K562 (cell line): ENCODE measurements at regions not wholly inside any gene's neighbourhood (a gene's known extent, or its start where the extent isn't known, plus 50 kb on each side); places are given as distances from the start of the nearest gene placed in this dataset.

ENCODE experiments used
- ATAC-seq: fragments of 200-7000 bp; cut with Tn5 transposase; 3 replicates; pipeline ENCODE4 v1.9.1; 2020; ENCODE audit warnings: moderate library complexity
- BruUV-seq: library from RNA; stranded (reverse); fragments of 400-500 nt; replicated peaks from 2 replicates; lab custom pipeline; 2021; lab: Mats Ljungman, UMichigan
- CTCF ChIA-PET: fragments of 300-600 bp; formaldehyde crosslinking; extraction: SDS; loops from one replicate; lab custom pipeline; 2021; ENCODE audit warnings: low intra/inter-chr PET ratio; lab: Yijun Ruan, JAX
- POLR2A ChIA-PET: fragments of 300-600, 350-650 bp; sonication (Branson Sonifier 250); formaldehyde crosslinking; extraction: SDS; loops from one replicate; lab custom pipeline; 2021; ENCODE audit warnings: antibody characterized with exemption, inconsistent platforms; lab: Yijun Ruan, JAX
- DNase-seq, 4 experiments: peaks; one replicate each; pipeline versions ENCODE4 v3.0.0 to v3.0.0-alpha.2; 2011 to 2018; ENCODE audit warnings: low spot score in 3 of 4, mixed read lengths in 3 of 4; ENCODE audit errors: extremely low read depth in 1 of 4
- FAIRE-seq: peaks from 2 replicates; lab custom pipeline; 2011; peaks lifted over from hg19 to GRCh38; lab: Jason Lieb, UNC
- H2AFZ ChIP-seq: 2 replicates; pipeline ENCODE4 v1.6.0; 2011; ENCODE audit warnings: low read depth, low read length, control low read depth, inconsistent platforms
- H3K27ac ChIP-seq: fragments of 200-600 bp; 3 replicates; pipeline ENCODE4 v1.8.0; 2011; ENCODE audit warnings: low read depth, mild to moderate bottlenecking, control low read depth, inconsistent platforms, low read length, moderate library complexity, mixed read lengths; ENCODE audit errors: extremely low read depth
- H3K27me3 ChIP-seq, 2 experiments: fragments of 300-600 bp in 1 of 2; 2 replicates in 1 of 2; 3 replicates in 1 of 2; pipeline versions ENCODE4 v1.6.0 to v1.8.0; 2011; ENCODE audit warnings: inconsistent platforms in 2 of 2, low read length in 2 of 2, mild to moderate bottlenecking in 1 of 2, mixed read lengths in 1 of 2, moderate library complexity in 1 of 2; ENCODE audit not compliant: control insufficient read depth in 2 of 2, insufficient read depth in 2 of 2
- H3K36me3 ChIP-seq: fragments of 300-600 bp; 3 replicates; pipeline ENCODE4 v1.8.0; 2011; ENCODE audit warnings: mild to moderate bottlenecking, low read length, inconsistent platforms; ENCODE audit not compliant: control insufficient read depth, insufficient read depth
- H3K4me1 ChIP-seq, 2 experiments: fragments of 200-600 bp in 1 of 2; replicated peaks in 1 of 2; 2 replicates in 1 of 2; 3 replicates in 1 of 2; pipeline versions ENCODE4 v1.5.1 to v1.8.0; 2011; ENCODE audit warnings: inconsistent platforms in 2 of 2, low read length in 2 of 2, mild to moderate bottlenecking in 1 of 2, mixed read lengths in 1 of 2, moderate library complexity in 1 of 2; ENCODE audit not compliant: control insufficient read depth in 2 of 2, insufficient read depth in 2 of 2
- H3K4me2 ChIP-seq: 2 replicates; pipeline ENCODE4 v1.6.1; 2011; ENCODE audit warnings: low read length, control low read depth, inconsistent platforms, mixed read lengths; ENCODE audit not compliant: insufficient read depth
- H3K4me3 ChIP-seq: fragments of 200-600 bp; sonication (generic), shearing (Covaris generic); 2 replicates; pipeline ENCODE4 v1.5.1; 2016; ENCODE audit warnings: control low read depth, inconsistent platforms
- H3K79me2 ChIP-seq: fragments of 200-600 bp; 3 replicates; pipeline ENCODE4 v1.8.0; 2011; ENCODE audit warnings: low read length, inconsistent platforms; ENCODE audit not compliant: control insufficient read depth, insufficient read depth
- H3K9ac ChIP-seq, 2 experiments: 2 replicates each; pipeline versions ENCODE4 v1.6.0 to v1.6.1; 2011; ENCODE audit warnings: low read depth in 2 of 2, low read length in 2 of 2, control low read depth in 1 of 2, inconsistent platforms in 1 of 2, mild to moderate bottlenecking in 1 of 2, mixed read lengths in 1 of 2; ENCODE audit not compliant: insufficient read depth in 1 of 2
- H3K9me1 ChIP-seq: one replicate; pipeline ENCODE4 v1.6.0; 2011; ENCODE audit warnings: inconsistent platforms, mild to moderate bottlenecking, low read length, moderate library complexity; ENCODE audit not compliant: control insufficient read depth, insufficient read depth
- H3K9me3 ChIP-seq: replicated peaks from 2 replicates; pipeline ENCODE4 v1.5.1; 2011; ENCODE audit warnings: low read depth, low read length, inconsistent platforms; ENCODE audit not compliant: control insufficient read depth, insufficient read depth
- H4K20me1 ChIP-seq: replicated peaks from 2 replicates; pipeline ENCODE4 v1.6.1; 2011; ENCODE audit warnings: low read length, inconsistent platforms, mixed read lengths; ENCODE audit not compliant: control insufficient read depth, insufficient read depth
- ADNP ChIP-seq: fragments of 200-800 bp; sonication (Bioruptor generic); IDR thresholded peaks from 2 replicates; pipeline ENCODE4 v1.6.1; 2016; ENCODE audit warnings: missing genetic modification characterization, missing compliant biosample characterization
- BCLAF1 ChIP-seq, 2 experiments: fragments of 450-650 bp in 1 of 2; IDR thresholded peaks; 2 replicates each; pipeline ENCODE4 v1.6.1; 2011 to 2017; ENCODE audit warnings: low read depth in 2 of 2, antibody characterized with exemption in 1 of 2, borderline replicate concordance in 1 of 2, low read length in 1 of 2, mild to moderate bottlenecking in 1 of 2, mixed read lengths in 1 of 2; ENCODE audit not compliant: control insufficient read depth in 1 of 2
- CBFA2T3 ChIP-seq: fragments of 450-650 bp; IDR thresholded peaks from 2 replicates; pipeline ENCODE4 v1.6.1; 2017
- ERF ChIP-seq: fragments of 450-650 bp; formaldehyde crosslinking; IDR thresholded peaks from 2 replicates; pipeline ENCODE4 v1.4.0; 2020; ENCODE audit warnings: mild to moderate bottlenecking, mixed read lengths
- HMGXB4 ChIP-seq: sonication (generic); formaldehyde crosslinking; IDR thresholded peaks from 2 replicates; pipeline ENCODE4 v1.8.1; 2023; ENCODE audit warnings: mild to moderate bottlenecking, missing genetic modification reagents
- NFE2L1 ChIP-seq: fragments of 450-650 bp; IDR thresholded peaks from 2 replicates; pipeline ENCODE4 v1.6.1; 2016; ENCODE audit warnings: missing genetic modification characterization, low read depth, mild to moderate bottlenecking, missing compliant biosample characterization, moderate library complexity, borderline replicate concordance
- RCOR1 ChIP-seq, 2 experiments: IDR thresholded peaks; 2 replicates each; pipeline ENCODE4 v1.6.1; 2012; ENCODE audit warnings: low read depth in 2 of 2, low read length in 2 of 2, borderline replicate concordance in 1 of 2, improper control_type of control experiment in 1 of 2
- STAG1 ChIP-seq: sonication (generic); formaldehyde crosslinking; IDR thresholded peaks from 2 replicates; pipeline ENCODE4 v1.5.0; 2020; ENCODE audit warnings: missing genetic modification reagents, borderline replicate concordance
- TBL1XR1 ChIP-seq, 2 experiments: IDR thresholded peaks; 2 replicates each; pipeline ENCODE4 v1.6.1; 2012; ENCODE audit warnings: improper control_type of control experiment in 2 of 2, low read length in 2 of 2, mild to moderate bottlenecking in 1 of 2
- ZNF23 ChIP-seq: fragments of 250-450 bp; sonication (Bioruptor Pico); IDR thresholded peaks from 2 replicates; pipeline ENCODE4 v1.4.0; 2020; ENCODE audit warnings: mild to moderate bottlenecking
- WGBS: fragments of 100-300 bp; shearing (Covaris generic); methylation state at CpG from one replicate; pipeline ENCODE4 v1.1.6; 2016; ENCODE audit warnings: low coverage, mixed read lengths; ENCODE audit not compliant: insufficient coverage; ENCODE audit errors: missing lambda C conversion rate; 5-methylcytosine and 5-hydroxymethylcytosine counted together
- in situ Hi-C: fragments of 300-500 bp; cut with MboI; formaldehyde crosslinking; loops from 4 replicates; pipeline ENCODE4 v1.15.0; 2018; ENCODE audit warnings: inconsistent platforms, mixed read lengths
- intact Hi-C: fragments of 100-400 bp; cut with micrococcal nuclease; formaldehyde crosslinking; loops from 2 replicates; pipeline ENCODE4 v1.14.2; 2022
- TF ChIP-seq, protein P1 (sequence below): sonication (generic); formaldehyde crosslinking; IDR thresholded peaks from 2 replicates; pipeline ENCODE4 v1.8.0; 2023; ENCODE audit warnings: missing genetic modification reagents, mild to moderate bottlenecking, borderline replicate concordance

DNA sequence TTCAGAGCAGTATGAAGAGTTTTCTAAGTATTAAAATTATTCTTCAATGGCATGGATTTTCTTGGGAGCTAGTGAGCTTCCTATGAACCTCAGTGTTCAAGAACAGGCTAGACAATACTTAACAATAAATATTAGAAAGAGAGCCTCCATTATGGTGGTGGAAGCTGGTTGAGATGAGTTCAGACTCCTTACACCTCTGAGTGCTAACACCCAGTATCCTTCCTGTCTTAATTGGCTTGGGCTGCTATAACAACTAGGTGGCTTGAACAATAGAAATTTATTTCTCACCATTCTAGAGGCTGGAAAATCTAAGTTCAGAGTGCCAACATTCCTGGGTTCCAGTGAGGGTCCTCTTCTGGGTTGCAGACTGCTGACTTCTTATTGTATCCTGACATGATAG lies 369.4 kb upstream of the HNRNPA3 start (continued):
- TF ChIP-seq, protein P1, sequence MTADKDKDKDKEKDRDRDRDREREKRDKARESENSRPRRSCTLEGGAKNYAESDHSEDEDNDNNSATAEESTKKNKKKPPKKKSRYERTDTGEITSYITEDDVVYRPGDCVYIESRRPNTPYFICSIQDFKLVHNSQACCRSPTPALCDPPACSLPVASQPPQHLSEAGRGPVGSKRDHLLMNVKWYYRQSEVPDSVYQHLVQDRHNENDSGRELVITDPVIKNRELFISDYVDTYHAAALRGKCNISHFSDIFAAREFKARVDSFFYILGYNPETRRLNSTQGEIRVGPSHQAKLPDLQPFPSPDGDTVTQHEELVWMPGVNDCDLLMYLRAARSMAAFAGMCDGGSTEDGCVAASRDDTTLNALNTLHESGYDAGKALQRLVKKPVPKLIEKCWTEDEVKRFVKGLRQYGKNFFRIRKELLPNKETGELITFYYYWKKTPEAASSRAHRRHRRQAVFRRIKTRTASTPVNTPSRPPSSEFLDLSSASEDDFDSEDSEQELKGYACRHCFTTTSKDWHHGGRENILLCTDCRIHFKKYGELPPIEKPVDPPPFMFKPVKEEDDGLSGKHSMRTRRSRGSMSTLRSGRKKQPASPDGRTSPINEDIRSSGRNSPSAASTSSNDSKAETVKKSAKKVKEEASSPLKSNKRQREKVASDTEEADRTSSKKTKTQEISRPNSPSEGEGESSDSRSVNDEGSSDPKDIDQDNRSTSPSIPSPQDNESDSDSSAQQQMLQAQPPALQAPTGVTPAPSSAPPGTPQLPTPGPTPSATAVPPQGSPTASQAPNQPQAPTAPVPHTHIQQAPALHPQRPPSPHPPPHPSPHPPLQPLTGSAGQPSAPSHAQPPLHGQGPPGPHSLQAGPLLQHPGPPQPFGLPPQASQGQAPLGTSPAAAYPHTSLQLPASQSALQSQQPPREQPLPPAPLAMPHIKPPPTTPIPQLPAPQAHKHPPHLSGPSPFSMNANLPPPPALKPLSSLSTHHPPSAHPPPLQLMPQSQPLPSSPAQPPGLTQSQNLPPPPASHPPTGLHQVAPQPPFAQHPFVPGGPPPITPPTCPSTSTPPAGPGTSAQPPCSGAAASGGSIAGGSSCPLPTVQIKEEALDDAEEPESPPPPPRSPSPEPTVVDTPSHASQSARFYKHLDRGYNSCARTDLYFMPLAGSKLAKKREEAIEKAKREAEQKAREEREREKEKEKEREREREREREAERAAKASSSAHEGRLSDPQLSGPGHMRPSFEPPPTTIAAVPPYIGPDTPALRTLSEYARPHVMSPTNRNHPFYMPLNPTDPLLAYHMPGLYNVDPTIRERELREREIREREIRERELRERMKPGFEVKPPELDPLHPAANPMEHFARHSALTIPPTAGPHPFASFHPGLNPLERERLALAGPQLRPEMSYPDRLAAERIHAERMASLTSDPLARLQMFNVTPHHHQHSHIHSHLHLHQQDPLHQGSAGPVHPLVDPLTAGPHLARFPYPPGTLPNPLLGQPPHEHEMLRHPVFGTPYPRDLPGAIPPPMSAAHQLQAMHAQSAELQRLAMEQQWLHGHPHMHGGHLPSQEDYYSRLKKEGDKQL: no peak
- TF ChIP-seq TBL1XR1 (IDR thresholded peaks at IDR 0.05; ENCODE audit: low read length in 2 of 2): no peak

- H3K79me2 ChIP-seq: no peaks in the 10 kb centered on the region
- DNase-seq (no peak), ATAC-seq (no peak), FAIRE-seq (no peak)
- in situ Hi-C loops (no loop called here), intact Hi-C loops (no loop called here)
- no peak overlapping the region for H3K9ac ChIP-seq
- BruUV-seq: no TSS peak
- ChIA-PET CTCF (no interaction called here), POLR2A (interaction anchor here (0.6 kb wide), 1 partner anchor 19 kb away, joined by 3 read pairs; no protein-coding TSS in a partner anchor)
- no peaks in the 10 kb centered on the region for H3K36me3 ChIP-seq
- H3K9me3 ChIP-seq: no peaks in the 10 kb centered on the region
- H3K27ac ChIP-seq: no peak overlapping the region
- H3K4me2 ChIP-seq: no peak overlapping the region
- H3K9me1 ChIP-seq: no peaks in the 10 kb centered on the region
- no peak overlapping the region for H3K4me3 ChIP-seq
- no peaks in the 10 kb centered on the region for H4K20me1 ChIP-seq
- no peaks in the 10 kb centered on the region for H3K4me1 ChIP-seq
- H2AFZ ChIP-seq: no peak overlapping the region
- 0% methylated on average over 1 of the region's 1 CpG for WGBS
- H3K27me3 ChIP-seq: no peaks in the 10 kb centered on the region
- no peak for TF ChIP-seq RCOR1 (IDR thresholded peaks at IDR 0.05; ENCODE audit: borderline replicate concordance in 1 of 2, low read depth in 2 of 2, low read length in 2 of 2)
- TF ChIP-seq ZNF23 (CRISPR knock-in tag): no peak
- TF ChIP-seq BCLAF1 (IDR thresholded peaks at IDR 0.05; ENCODE audit: borderline replicate concordance in 1 of 2, control insufficient read depth in 1 of 2, low read depth in 2 of 2, low read length in 1 of 2): no peak
- TF ChIP-seq HMGXB4 (CRISPR knock-in tag): no peak
- no peak for TF ChIP-seq CBFA2T3
- no peak for TF ChIP-seq ERF (CRISPR knock-in tag)
- no peak for TF ChIP-seq NFE2L1 (tag)
- no peak for TF ChIP-seq ADNP
- TF ChIP-seq STAG1 (CRISPR knock-in tag): no peak
These were observed 368.1 kb upstream of the HNRNPA3 start for GRCh38 chr2:176844461-176844860.
